Jurkat, Clone E6-1 (cell line): ENCODE measurements at regions not wholly inside any gene's neighbourhood (a gene's known extent, or its start where the extent isn't known, plus 50 kb on each side); places are given as distances from the start of the nearest gene placed in this dataset.

Source experiments
- DNase-seq: peaks from one replicate; pipeline ENCODE4 v3.0.0-alpha.2; 2011; ENCODE audit warnings: low read depth, low spot score
- H3K4me3 ChIP-seq: 2 replicates; pipeline ENCODE4 v1.5.1; 2011; ENCODE audit warnings: mild to moderate bottlenecking, low read length, control low read depth, moderate library complexity

DNA sequence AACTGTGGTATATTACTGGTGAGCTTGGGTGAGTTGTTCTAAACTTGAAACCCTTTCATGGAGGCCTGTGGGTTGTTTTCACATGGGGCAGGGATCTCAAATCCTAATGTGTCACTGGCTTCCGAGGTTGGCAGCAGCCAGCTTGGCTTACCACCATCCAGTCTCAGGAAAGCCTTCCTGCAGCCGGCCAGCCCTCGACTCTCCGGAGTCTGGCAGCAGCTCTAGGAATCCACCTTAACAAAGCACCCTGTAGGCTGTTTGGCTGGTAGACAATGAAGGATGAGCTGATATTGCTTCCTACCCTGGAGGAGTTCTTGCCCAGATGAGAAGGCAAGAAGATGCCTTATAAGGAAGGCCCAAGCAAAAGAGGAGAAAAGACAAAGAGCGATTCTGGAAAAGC, 188.3 kb downstream of the KLF12 start:
- no peak for DNase-seq
- no peak overlapping the region for H3K4me3 ChIP-seq

DNA sequence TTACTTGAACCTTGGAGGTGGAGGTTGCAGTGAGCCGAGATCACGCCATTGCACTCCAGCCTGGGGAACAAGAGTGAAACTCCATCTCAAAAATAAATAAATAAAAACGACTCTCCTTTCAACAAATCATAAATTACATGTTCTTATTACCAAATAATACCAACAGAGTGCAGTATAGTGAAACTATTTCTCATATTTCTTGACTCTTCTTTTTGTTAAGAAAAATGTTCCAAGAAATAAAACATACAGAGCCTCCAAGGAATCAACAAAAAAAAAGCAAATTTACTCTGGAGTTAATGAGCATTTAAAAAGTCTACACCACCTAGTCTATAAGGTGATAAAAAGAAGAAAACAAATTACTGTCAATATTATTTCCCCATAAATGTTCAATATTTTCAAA, 188.8 kb downstream of the KLF12 start:
- DNase-seq = no peak
- no peak overlapping the region for H3K4me3 ChIP-seq

DNA sequence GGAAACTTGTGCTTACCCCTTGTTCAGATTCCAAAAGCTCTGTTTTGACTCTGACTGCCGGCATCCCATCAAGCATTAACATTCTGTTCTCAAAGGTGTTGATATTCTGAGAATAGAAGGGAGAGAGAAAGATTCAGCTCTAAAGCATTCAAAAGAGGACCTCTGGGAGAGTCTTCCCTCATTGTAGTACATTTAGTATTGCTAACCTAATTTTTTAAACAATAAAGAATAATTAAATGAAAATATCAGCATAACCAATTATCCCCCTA, 190.3 kb downstream of the KLF12 start:
- no peak overlapping the region for H3K4me3 ChIP-seq
- DNase-seq = no peak

DNA sequence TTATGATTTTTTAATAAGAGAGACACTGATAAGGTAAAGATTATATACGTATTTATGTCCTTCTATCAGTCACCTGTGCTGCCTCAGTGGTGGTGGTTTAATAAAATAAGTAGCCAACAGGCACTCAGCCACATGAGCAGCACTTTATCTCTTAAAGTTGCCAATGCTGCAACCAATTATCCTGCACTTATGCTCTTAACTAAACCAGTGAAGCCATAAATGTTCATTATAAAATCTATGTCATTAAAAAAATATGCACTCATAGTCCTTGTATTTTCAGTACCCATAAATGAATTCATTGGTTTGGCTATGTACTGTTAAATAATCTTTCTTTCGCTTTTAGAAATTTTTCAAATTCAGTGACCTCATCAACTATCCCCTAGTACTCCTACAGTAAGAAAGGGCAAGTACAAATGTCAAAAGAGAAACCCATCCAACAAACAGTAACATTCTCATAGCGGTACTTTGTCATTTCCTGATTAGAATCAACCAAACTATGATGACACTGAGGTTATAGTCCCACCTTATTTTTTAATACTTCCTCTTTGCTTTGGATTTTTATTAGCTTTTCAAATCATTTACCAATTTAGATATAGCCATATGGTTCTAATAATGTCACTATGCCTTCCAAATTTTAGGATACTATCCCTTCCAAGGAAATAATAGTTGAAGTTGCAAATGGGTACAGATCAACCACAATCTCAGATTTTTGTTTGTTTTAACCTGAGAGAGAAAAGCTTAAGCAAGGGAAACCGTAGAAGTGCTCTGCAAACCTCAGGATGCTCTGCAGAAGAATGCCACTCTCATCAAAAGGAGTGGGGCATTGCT, 190.9 kb downstream of the KLF12 start:
- no peak for DNase-seq
- H3K4me3 ChIP-seq = no peak overlapping the region

DNA sequence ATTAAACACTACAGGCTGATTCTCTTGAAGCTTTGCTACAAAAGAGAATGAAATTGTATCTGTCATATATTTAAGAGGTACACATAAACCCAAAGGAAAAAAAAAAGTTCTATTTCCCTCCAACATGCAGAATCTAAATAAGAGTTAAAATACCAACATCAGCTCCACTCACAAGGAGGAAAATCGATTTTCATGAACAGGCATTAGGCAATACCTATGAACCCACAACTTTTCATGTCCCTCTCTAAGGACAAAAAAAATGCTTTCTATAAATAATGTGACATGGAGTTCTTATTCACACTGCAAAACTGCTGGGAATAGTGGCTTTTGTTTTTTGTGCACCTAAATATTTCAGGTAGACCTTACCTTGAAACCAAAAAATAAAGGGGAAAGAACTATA, 192.5 kb downstream of the KLF12 start:
- H3K4me3 ChIP-seq = no peak overlapping the region
- no peak for DNase-seq

DNA sequence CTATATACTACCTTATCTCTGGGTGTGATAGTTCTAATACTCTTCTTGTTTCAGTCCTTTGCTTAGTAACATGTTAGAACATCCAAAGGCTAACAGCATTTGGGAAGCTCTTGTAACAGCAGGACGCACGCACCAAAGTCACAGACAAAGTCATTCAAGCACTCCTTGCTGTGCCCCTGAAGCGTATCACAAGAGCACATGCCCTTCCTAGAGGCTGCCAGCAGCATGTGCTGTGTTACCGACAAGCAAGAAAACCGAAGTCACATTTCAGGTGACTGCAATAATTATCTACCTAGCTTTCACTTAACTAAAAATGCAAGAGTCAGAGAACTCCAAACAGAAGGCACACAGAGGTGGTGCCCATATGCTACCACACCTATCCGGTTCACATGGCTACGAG, 194.1 kb downstream of the KLF12 start:
- no peak for DNase-seq
- H3K4me3 ChIP-seq = no peak overlapping the region

DNA sequence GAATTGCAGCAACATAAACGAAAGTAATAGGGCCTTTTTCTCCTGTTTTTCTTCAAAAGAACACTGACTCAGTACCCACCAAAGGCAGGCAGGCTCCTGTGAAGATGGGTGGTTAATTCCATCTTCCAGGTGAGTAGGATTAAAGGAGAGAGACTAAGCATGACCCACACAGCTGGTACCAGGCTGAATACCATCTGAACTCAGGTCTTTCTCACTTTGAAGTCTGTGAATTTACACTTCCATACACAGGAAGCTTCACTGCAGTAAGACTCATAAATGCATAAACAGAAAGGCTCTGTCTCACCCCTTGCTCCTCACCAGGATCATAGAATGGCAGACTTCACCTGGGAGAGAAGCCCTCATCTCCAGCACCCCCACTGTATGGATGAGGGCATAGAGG, 194.6 kb downstream of the KLF12 start:
- H3K4me3 ChIP-seq = no peak overlapping the region
- no peak for DNase-seq

DNA sequence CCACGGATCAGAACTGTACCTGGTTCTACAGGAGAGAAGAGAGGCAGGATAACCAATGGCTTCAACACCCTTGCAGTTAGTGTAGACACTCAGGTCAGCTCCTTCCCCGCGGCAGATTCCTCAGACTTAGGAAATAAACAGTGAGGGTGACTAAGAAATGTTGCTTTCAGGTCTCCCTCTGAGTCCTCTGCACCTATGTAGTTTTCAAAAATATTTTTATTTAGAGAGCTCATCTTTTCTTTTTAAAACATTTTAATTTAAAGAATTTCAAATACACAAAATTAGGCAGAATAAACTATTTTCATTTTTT, 195.2 kb downstream of the KLF12 start:
- DNase-seq = no peak
- no peak overlapping the region for H3K4me3 ChIP-seq

DNA sequence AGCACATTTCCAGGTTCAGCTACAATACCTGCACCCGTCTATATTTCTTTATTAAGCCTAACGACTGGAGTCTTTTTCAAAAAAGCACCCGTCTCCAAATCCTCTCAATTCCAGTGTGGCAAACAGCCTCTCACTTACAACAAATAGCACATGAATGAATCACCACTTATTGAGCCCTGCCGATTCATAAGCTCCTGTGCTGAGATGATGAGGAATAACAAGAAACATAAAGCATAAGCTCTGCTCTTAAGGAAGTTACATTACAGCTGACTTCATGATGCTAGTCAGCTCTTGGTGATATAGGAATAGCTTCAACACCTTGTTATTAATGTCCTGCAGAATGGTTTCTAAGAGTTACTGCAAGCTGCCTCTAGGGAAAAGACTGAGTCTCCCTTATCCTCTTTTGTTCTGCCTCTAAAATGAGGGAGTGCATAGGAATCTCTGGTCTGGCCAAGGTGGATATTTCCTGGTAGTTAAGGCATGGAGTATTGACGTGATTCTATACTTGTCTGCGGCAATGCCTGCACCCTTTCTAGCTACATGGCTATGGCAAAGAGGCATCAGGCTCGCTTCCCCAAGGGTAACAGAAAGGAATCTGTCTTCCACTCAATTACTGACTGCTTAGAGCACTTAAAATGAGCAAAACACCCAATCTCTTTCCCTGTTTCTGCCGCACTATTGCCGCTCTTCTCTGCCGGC, 195.7 kb downstream of the KLF12 start:
- H3K4me3 ChIP-seq = no peak overlapping the region
- DNase-seq = no peak

DNA sequence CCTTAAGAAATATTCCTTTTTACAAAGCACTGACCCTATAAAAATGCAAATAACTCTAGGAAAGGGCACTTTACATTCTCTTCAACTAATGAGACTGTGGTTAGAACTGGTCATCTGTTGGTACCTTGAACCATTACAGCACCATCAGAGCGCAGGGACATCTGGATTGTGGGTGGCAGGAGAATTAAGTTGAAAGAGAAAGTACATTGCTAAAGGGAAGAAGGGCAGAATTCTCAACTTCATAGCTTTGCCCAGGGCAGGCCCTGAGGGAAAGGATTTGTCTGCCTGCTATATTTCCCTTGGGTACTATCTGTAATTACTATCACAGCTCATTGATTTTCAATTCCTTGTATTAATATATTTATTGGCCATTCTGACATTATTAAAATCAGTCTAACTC, 196.8 kb downstream of the KLF12 start:
- no peak for DNase-seq
- no peak overlapping the region for H3K4me3 ChIP-seq

DNA sequence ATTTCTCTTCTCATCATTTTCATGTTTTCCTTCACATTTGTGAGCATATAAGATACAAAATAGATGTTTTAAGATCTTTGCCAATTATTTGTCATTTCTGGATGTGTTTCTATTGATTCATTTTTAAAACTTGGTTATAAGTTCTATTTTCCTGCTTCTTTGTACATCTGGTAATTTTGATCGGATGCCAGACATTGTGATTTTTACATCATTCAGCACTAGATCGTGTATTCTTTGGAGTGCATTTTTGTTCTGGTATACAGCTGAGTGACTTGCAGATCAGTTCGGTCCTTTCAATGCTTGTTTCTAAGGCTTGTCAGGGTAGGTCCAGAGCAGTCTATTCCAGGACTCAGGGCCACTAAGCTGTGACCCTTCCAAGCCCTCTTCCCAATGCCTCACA, 198.2 kb downstream of the KLF12 start:
- DNase-seq = no peak
- H3K4me3 ChIP-seq = no peak overlapping the region

DNA sequence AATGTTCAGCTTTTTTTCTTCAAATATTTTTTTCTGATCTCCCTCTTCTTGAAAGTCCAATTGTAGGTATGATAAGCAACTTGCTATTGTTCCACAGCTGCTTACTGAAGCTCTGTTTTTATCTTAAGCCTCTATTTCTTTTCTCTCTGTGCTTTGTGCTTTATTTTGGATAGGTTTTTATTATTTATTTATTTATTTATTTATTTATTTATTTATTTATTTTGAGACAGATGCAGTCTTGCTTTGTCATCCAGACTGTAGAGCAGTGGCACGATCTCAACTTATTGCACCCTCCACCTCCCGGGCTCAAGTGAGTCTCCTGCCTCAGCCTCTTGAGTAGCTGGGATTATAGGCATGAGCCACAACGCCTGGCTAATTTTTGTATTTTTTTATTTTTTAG, 199.4 kb downstream of the KLF12 start:
- H3K4me3 ChIP-seq = no peak overlapping the region
- no peak for DNase-seq

DNA sequence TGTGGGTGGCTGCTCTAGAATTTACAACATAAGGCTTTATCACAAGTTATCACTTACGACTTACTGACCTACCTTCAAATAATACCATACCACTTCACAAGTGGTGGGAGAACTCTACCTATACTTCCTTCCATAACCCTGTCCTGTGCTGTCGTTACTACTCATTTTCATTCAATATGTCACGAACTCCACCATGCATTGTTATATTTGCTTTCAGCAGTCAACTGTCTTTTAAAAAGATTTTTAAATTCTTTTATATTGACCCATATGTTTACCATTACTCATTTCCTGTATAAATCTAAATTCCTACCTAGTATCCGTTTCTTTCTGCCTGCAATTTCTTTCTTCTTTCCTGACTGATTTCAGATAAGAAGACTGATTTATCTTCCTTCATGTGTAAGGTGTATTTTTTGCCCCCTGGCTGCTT, 200.0 kb downstream of the KLF12 start:
- H3K4me3 ChIP-seq = no peak overlapping the region
- DNase-seq = no peak

DNA sequence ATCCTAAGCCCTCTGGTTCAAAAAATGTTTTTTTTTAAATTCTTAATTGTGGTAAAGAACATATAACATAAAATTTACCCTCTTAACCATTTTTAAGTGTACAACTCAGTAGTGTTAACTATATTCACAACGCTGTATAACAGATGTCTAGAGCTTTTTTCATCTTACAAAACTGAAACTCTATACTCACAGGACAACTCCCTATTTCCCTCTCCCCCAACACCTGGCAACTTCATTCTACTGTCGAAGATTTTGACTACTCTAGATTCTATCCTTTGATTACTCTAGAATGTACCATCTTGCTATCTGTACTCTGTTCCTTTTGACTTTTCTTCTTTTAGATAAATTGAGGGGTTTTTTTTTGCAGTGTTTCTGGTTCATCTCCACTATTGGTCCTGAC, 200.4 kb downstream of the KLF12 start:
- no peak overlapping the region for H3K4me3 ChIP-seq
- DNase-seq = no peak

DNA sequence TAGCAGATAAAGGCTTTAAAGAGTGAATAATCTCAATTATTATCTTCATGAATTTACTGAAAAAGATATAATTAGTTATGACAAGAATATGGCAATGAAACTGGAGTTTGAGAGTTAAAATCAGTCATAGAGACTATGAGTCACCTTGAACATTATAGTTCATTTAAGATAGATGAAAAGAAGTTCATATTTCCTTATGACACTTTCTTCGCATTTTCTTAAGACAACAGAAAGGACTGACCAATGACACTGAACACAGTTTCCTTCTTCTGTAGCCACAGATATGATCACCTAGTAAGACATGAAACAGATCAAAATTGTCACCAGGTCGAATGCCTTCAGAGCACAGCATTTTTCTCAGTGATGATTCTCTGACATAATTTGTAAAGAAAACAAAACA, 202.1 kb downstream of the KLF12 start:
- no peak overlapping the region for H3K4me3 ChIP-seq
- DNase-seq = no peak

DNA sequence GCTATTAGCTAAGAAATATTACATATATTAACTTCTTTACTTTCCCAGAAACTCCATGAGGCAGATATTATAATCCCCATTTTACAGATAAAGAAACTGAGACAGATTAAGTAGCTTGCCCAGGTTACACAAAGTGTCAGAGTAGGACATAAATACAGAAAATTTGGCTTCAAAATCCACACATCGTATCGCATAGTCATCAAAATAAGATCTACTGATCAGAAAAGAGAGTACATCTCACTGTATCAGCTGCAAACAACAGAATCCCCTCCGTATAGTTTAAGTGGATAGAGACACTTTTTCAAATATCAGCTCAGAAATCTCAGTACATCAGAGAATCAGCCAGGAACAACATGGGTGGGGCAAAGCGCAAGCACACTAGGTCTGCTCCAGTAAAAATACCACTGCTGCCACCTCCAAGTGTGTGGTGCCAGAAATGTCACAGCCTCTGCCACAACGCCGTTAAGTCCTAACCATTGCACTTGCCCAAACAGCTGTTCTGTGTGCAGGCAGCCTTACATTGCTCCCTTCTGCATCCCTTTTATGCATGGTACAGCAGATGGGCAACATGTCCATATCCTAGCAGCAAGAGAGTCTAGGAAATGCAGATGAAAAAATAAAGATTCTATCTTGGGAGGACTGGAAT, 204.8 kb downstream of the KLF12 start:
- no peak overlapping the region for H3K4me3 ChIP-seq
- no peak for DNase-seq

DNA sequence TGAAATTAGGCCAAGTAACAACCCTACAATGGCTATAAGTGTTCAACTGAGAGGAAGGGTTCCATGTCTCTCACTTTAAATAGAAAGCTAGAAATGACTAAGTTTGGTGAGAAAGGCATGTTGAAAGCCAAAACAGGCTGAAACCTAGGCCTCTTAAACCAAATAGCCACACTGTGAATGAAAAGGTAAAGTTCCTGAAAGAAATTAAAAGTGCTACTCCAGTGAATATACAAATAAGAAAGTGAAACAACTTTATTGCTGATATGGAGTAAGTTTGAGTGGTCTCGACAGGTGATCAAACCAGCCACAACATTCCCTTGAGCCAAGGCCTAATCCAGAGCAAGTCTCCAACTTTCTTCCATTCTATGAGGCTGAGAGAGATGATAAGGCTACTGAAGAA, 209.6 kb downstream of the KLF12 start:
- no peak overlapping the region for H3K4me3 ChIP-seq
- no peak for DNase-seq

DNA sequence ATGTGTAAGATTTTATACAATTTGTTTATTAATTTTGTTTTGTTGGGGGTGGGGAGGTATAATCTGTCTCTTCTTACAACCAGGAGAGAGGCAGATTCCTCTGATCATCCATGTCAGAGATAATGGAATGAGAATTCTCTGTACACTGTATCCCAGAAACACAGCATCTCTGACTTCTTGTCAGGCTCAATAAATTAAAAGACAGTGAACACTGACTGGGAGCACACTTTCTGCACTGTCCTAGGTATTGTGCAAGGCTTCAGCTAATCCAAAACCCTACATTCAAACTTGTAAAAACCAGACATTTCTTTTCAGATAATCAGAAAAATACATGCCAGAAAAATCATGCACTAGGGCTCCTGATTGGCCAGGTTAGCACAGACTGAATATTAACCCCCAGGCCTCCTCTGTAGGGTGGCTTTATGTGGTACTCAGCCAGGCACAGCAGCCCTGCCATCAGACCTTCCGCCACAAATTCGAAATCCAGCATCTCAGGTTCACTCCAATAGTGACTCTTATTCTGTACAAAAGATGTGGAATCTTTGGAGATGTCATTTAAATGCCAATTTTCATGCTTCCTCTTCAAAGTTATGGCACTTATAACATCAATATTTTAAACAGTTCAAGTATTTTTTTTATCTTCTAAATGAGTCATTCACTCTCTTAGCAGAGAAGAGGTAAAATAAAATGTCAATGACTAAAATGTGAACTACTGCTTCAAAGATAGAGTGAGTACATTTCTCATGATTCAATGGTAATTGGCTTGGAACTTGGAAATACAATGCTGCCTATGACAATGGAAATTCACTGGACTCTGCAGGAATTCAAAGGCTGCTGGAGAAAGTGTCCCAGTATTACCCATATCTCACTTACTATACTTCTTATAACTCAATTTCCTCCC, 211.5 kb downstream of the KLF12 start:
- no peak overlapping the region for H3K4me3 ChIP-seq
- no peak for DNase-seq

DNA sequence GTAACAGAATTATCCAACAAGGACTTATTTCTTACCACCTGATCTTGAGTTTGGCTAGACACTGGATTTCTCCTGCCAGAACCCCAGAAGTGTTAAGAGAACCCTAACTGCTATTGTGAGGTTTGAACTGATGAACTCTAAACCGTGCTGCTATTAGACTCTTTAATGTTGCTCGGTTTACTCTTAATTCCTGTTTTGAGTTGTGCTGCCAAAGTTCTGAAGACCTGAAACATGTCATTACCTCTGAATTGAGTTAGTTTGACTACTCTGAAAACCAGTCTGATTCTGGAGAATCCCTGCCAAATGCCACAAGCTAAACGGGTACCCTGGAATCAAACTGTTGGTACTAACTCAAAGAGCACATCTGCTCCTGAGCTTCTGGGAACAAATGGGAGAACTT, 215.5 kb downstream of the KLF12 start:
- no peak for DNase-seq
- H3K4me3 ChIP-seq = no peak overlapping the region
